NCI-H2227 treated with DMSO at 0.1 percent for 48 hours (cell line): ENCODE measurements at regions not wholly inside any gene's neighbourhood (a gene's known extent, or its start where the extent isn't known, plus 50 kb on each side); places are given as distances from the start of the nearest gene placed in this dataset.

Experiments
- DNase-seq: peaks from one replicate; lab custom pipeline; 2025; lab: John Stamatoyannopoulos, UW

- no peak for DNase-seq
These were observed 160.4 kb upstream of the PWP1 start for GRCh38 chr12:107525063-107525718.

DNA sequence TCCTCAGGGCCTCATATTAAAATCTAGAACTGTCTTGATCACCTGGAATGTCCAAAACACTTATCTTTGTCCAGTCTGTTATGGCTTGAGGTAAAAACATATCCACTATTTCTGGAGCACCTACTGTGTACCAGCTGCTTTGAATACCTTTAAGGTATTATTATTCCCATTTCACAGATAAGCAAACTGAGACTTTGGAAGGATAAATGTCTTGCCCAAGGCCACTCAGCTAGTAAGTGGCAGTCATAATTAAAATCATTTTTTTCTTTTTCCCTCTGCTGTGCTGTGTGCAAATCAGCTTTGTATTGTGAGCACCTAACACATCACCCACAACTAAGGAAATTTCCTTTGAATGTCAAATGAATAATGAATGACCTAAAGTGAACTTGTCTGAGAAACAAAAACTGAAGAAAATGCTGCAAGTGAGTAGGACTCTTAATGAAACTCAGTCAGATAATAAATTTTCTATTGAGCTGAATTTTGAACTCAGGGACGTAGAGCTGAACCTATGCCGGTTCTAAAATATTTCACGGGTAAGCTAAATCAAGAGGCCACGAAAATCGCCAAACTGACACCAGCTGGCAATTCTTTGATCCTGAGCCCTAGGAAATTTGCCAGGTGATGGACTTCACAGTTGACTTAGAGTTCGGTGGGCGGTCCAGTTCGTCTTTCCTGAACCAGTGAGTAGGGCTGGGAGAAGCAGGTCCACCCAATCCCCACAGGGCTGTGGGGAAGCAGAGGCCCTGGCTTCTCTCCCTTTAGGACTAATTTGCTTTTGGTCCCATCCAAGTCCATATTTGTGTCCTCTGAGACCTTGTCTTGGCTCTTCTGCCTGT lies 159.7 kb upstream of the PWP1 start:
- DNase-seq, result no peak

DNA sequence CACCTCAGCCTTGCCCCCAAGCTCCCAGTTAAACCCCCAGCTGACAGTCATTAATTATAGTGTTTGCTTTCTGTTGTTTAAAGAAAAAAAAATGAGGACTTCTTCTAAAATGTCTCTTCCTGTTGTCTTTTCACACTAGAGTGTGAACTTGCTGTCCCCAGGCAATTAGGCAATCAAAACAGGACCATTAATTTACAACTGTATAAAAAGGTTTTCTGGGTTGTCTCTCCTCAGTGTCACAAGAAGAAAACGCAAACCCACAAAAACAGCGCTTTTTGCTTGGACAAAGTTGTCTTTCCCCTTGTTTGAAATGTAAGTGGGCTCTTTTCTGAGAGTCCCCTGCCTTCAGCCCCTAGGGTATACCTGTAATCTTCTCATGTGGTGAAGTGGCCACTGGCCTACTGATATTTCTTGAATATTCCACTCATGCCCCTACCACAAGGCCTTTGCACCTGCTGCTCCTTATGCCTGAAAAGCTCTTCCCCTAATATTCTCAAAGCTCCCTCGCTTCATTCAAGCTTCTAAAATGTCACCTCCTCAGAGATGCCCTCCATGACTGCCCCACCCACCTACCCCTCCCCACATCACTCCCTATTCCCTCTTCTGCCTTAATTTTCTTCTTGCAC lies 158.9 kb upstream of the PWP1 start:
- no peak for DNase-seq

DNA sequence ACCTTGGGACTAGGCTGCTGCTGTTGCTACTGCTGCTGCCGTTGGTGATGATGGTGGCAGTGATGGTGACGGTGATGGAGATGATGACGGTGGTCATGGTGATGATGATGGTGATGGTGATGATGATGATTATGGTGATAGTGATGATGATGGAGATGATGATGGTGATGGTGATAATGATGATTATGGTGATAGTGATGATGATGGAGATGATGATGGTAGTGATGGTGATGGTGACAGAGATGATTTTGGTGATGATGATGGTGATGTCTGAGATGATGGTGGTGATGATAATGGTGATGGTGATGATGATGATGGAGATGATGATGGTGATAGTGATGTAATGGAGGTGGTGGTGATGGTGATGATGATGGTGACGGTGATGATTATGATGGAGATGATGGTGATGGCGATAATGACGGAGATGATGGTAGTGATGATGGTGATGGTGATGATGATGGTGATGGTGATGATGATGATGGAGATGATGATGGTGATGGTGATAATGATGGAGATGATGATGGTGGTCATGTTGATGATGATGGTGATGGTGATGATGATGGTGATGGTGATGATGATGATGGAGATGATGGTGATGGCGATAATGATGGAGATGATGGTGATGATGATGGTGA lies 156.8 kb upstream of the PWP1 start:
- DNase-seq, result no peak

GRCh38 chr12:107529991-107530390 lies 155.6 kb upstream of the PWP1 start:
- DNase-seq, result no peak

DNA sequence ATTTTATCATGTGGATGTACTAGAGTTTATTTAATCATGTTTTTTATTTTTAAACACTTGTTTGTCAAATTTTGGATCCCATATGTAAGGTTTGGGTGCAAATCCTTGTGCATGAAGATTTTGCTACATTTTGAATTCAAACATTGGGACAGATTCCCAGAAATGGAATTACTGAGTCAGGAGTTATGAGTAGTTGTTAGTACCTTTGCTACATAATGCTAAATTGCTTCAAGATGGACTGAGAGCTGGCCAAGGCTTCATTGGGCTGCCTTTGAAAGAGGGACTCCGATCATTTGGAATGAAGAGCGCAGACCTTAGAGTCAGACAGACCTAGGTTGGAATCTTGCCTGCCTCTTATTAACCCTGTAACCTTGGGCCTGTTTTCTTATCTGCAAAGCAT lies 154.9 kb upstream of the PWP1 start:
- no peak for DNase-seq

- DNase-seq, result no peak
These were observed 152.4 kb upstream of the PWP1 start for GRCh38 chr12:107533218-107533617.

DNA sequence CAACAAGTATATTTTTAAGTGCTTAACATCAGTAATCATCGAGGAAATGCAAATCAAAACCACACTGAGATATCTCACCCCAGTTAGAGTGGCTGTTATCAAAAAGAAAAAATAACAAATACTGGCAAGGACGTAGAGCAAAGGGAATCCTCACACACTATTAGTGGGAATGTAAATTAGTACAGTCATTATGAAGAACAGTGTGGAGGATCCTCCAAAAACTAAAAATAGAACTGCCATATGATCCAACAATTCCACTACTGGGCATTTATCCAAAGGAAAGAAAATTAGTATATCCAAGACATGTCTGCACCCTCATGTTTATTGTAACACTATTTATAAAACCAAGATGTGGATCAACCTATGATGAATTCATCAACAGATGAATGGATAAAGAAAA lies 149.0 kb upstream of the PWP1 start:
- DNase-seq, result no peak

DNA sequence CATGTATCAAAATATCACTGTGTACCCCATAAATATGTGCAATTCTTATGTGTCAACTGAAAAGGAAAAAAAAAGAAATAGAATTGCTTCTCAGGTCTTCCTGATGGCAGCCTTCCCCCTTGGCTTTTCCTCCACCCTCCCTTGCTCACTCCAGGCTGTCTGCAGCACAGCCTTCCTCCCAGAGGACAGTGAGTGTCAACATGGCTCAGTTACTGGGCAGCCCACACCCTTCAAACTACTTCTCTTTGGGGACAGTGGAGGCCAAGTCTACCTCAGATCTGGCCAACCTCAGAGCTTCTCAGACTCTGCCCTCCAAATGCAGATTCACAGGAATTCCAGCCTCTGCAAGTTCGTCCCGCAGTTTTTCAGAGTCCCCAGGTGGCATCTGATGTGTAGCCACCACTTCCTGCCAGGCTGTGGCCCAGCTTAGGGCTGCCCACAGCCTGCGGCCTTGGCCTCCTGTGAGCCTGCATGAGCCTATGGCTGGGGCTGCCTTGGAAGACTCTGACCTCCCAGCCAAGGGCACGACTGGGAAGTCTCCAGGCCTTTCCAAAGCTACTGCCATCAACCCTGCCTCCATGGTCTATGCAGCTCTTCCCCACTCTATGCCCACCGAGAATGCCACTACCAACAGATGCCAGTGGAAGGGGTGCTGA lies 148.0 kb upstream of the PWP1 start:
- DNase-seq, result no peak

DNA sequence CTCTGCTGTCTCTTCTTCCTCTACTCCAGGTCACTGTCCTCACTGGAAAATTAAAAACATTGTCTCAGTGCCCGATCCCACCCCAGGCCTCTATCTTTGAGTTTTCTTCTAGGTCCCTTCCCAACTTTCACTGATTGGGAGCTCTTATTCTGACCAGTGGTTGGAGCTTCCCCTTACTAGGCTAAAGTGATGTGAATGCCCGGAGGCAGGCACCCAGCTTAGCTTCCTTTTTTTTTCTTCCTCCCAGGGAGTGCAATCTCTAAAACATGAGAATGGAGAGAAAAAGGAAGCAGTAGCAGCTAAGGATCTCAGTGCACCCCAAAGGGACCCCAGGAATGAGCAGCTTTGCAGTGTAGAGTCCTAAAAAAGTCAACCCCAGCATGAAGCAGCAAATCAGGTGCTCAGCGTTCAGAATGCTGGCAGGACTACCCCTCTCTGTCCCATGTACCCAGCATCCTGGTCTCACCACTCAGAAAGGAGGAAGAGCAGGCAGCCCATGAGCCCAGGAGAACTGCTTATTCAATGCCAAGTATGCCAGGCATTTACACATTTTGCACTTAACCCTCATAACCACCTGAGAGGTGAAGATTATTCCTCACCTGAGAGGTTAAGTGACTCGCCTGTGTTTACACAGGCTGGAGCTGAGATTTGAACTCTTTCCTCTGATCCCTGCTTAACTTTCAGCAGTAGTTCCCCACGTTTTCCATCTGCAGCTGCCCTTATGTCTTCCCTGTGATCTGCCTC lies 146.2 kb upstream of the PWP1 start:
- DNase-seq, result no peak

- DNase-seq, result no peak
These were observed 144.4 kb upstream of the PWP1 start for GRCh38 chr12:107541001-107541705.

DNA sequence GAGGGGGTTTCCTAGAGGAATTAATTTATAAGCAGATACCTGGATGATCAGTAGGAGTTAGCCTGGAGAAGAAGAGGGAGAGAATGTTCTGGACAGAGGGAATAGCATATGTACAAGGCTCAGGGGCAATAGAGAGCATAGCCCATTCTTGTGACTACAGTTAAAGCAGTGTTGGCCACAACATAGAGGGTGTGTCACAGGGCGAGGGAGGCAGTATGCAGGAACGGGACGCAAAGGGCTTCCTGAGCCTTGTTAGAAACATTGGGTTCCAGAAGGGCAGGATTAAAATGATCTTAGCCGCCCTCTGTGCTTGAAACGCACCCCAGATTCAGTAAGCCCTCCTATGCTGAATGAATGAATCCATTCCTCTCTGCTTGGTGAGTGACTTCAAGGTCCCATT lies 142.2 kb upstream of the PWP1 start:
- DNase-seq, result no peak

GRCh38 chr12:107543841-107544240 lies 141.8 kb upstream of the PWP1 start:
- no peak for DNase-seq

- DNase-seq, result no peak
These were observed 140.7 kb upstream of the PWP1 start for GRCh38 chr12:107544937-107545336.

DNA sequence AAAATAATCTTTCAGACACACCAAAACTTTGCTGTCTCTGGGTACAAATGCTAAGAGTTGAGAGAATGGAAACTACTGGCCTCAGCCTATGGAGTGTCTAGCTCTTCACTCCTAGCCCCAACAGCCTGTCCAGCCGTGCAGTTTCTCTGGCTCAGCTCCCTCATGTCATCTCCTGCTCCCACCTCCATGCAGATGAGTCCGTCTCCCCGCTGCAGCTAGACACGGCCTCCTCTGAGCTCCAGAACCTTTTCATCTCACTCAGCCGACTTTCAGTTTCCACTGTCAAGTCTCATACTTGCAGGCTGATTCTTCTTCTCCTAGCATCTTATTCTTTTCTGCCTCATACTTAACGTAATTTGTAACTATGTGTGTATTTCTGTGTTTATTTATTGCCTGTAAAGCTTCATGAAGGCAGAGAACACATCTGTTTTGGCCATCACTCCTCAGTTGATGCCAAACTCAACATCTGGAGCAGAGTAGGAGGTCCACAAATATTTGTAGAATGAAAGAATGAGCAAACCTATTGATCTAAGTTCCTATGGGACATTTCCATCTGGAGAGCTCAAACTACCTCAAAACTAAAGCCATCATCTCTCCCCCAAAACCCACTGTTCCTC lies 139.8 kb upstream of the PWP1 start:
- DNase-seq, result no peak

DNA sequence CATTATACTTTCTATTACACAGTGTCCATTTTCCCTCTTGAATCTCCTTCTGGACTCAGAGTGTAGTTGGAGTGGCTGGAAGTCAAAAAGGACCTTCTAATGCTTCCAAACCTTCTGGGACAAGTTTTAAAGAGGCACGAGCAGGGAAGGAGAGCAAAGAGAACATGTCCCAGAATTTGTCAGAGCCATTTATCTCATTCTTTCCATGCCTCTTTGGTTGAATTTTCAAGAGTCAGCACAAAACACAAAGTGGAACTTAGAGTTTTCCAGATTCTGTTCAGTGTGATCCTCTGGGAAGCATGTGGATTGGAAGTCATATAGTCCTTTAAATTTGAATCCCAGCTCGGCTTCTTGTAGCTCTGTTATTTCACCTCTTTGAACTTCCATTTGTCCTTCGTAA lies 138.2 kb upstream of the PWP1 start:
- DNase-seq, result no peak

GRCh38 chr12:107549651-107550480 lies 135.7 kb upstream of the PWP1 start:
- no peak for DNase-seq

- DNase-seq, result no peak
These were observed 134.2 kb upstream of the PWP1 start for GRCh38 chr12:107551434-107551833.

DNA sequence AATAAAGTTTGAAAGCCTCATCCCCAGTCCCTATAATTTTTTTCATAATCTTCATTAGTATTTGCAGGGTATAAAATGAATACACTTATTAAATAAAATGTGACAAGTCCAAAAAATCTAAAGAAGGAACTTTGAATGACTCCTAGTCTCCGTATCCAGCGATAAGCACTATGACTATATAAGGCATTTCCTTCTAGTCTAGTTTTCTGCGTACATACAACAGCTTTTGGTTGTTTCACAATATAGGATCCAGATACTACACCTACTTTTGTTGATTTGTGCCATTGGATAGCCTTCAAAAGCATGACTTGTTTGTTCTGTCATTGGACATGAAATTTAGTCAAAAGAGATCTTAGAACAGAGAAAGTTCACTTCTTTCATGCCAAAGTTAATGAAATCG lies 133.3 kb upstream of the PWP1 start:
- no peak for DNase-seq
